WERI-Rb-1 (cell line): ENCODE measurements at regions not wholly inside any gene's neighbourhood (a gene's known extent, or its start where the extent isn't known, plus 50 kb on each side); places are given as distances from the start of the nearest gene placed in this dataset.
A peak's percentile ranks its signal among the peaks of the same experiment; 100 is the strongest.

Source experiments
- DNase-seq: peaks from one replicate; pipeline ENCODE4 v3.0.0-alpha.2; 2020
- H3K27ac ChIP-seq: fragments of 250-450 bp; sonication (Bioruptor Pico); 2 replicates; pipeline ENCODE4 v1.5.1; 2020; ENCODE audit warnings: mild to moderate bottlenecking, moderate library complexity
- H3K27me3 ChIP-seq: fragments of 250-450 bp; sonication (Bioruptor Pico); 2 replicates; pipeline ENCODE4 v1.5.1; 2021; ENCODE audit warnings: mild to moderate bottlenecking, low read depth, moderate library complexity; ENCODE audit not compliant: insufficient read depth, severe bottlenecking
- H3K36me3 ChIP-seq: fragments of 250-450 bp; sonication (Bioruptor Pico); 2 replicates; pipeline ENCODE4 v1.5.1; 2020; ENCODE audit warnings: mild to moderate bottlenecking, moderate library complexity
- H3K4me3 ChIP-seq: 2 replicates; pipeline ENCODE4 v1.5.1; 2011; ENCODE audit warnings: low read depth, mild to moderate bottlenecking, control low read depth, low read length
- H3K9me3 ChIP-seq: fragments of 250-450 bp; sonication (Bioruptor Pico); 2 replicates; pipeline ENCODE4 v1.5.1; 2021; ENCODE audit warnings: mild to moderate bottlenecking, moderate library complexity; ENCODE audit not compliant: severe bottlenecking
- TF ChIP-seq, protein P1 (sequence below): IDR thresholded peaks from 2 replicates; pipeline ENCODE4 v1.5.1; 2011; ENCODE audit warnings: low read depth, mild to moderate bottlenecking, control low read depth, inconsistent platforms, low read length

DNA sequence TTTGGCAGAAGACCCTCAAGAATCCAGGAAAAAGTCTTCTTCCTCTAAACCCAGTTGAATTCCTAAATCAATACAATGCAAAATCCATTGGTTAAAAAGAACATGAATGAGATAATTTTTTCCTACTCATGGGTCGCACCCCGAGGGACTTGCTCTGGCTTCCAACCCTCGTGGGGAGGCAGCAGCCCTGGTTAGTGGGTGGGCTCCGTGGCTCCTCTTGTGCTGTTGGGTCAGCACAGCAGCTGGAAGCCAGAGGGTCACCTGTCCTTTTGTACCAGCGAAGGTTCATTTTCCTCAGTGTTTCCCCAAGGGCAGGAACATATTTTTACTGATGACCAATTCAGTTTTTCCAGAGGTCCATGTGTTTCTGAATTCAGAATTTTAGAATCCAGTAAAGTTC is 120.6 kb upstream of the S1PR3 start:
- H3K4me3 ChIP-seq = no peak overlapping the region
- no peak for DNase-seq
- H3K36me3 ChIP-seq = no peaks in the 10 kb centered on the region
- TF ChIP-seq, protein P1, sequence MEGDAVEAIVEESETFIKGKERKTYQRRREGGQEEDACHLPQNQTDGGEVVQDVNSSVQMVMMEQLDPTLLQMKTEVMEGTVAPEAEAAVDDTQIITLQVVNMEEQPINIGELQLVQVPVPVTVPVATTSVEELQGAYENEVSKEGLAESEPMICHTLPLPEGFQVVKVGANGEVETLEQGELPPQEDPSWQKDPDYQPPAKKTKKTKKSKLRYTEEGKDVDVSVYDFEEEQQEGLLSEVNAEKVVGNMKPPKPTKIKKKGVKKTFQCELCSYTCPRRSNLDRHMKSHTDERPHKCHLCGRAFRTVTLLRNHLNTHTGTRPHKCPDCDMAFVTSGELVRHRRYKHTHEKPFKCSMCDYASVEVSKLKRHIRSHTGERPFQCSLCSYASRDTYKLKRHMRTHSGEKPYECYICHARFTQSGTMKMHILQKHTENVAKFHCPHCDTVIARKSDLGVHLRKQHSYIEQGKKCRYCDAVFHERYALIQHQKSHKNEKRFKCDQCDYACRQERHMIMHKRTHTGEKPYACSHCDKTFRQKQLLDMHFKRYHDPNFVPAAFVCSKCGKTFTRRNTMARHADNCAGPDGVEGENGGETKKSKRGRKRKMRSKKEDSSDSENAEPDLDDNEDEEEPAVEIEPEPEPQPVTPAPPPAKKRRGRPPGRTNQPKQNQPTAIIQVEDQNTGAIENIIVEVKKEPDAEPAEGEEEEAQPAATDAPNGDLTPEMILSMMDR = no peak
- no peaks in the 10 kb centered on the region for H3K27me3 ChIP-seq
- H3K9me3 ChIP-seq = no peaks in the 10 kb centered on the region
- H3K27ac ChIP-seq = no peak overlapping the region

DNA sequence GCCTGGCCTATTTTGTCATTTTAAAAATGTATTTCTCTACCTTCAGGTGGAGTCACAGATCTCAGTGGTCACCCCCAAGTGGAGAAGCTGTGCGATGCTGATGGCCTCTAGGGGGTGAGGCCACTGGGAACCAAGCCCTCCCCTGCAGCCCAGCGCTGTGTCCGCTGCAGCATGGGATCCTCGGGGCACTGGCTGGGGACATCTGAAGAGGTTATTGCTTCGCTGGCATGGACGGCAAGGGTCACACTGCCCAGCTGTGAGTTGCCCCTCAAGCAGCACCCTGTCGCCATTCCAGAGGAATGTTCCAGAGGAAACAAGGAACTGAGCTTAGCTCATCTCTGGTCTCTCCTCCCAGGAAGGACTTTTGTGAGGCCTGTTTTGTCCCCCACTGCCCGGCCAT is 119.6 kb upstream of the S1PR3 start:
- Histone ChIP-seq H3K27me3 (no peaks in the 10 kb centered on the region), H3K9me3 (no peaks in the 10 kb centered on the region), H3K36me3 (no peaks in the 10 kb centered on the region), H3K27ac (no peak overlapping the region), H3K4me3 (no peak overlapping the region)
- TF ChIP-seq, protein P1 = no peak
- no peak for DNase-seq

DNA sequence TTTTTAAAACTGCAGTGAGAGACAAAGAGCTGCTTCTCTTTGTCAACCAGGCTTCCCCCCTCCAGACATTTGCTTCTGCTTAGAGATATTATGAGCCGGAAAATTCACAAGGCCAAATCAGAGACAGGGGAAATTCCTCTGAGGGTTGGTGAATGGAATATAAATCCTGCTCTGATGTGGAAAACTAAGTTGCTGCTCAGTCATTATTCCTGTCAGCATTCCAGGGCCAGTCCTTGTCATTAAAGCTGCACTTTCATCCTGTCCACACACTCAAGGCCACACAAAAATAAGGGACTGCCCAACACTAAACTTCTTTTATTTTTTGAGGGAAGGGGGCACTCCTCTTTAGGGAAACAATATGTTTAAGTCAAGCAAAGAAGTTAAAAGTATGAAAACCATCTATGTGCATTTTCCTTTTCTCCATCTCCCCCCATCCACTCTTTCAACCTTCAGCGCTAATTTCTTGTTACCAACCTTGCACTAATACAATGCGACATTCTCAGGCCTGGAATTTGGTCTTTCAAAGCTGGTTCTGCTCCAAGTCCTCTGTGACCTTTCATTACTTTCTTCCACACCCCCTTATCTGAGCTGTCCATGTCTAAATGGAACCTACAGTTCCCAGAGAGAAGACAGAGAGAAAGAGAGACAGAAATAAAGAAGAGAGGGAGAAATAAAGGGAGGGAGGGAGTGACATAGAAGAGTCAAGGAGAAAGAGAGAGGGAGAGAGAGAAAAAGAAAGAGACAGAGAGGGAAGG is 118.9 kb upstream of the S1PR3 start:
- no peak for DNase-seq
- Histone ChIP-seq H3K27me3 (no peaks in the 10 kb centered on the region), H3K4me3 (no peak overlapping the region), H3K9me3 (no peaks in the 10 kb centered on the region), H3K36me3 (no peaks in the 10 kb centered on the region), H3K27ac (no peak overlapping the region)
- TF ChIP-seq, protein P1 = no peak

DNA sequence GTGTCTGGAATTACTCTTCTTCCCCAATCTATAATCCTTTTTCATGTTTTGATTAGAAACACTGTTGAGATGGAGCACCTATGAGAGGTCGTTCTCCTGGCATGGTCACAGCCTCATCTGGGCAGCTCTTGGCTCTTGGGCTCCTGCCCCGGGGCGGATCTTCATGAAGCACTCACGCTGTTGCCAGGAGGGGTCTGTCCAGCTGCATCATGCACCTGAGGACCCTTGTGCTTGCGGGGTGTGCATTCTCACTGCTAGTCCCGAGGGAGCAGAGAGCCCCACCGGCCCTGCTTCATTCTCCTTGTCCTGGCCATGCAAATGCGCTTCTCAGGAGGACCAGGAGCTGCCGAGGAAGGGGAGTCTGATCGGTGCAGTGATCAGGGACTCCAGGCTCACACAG is 117.6 kb upstream of the S1PR3 start:
- Histone ChIP-seq H3K9me3 (no peaks in the 10 kb centered on the region), H3K27ac (no peak overlapping the region), H3K36me3 (no peaks in the 10 kb centered on the region), H3K27me3 (no peaks in the 10 kb centered on the region), H3K4me3 (no peak overlapping the region)
- no peak for DNase-seq
- TF ChIP-seq, protein P1 = no peak

DNA sequence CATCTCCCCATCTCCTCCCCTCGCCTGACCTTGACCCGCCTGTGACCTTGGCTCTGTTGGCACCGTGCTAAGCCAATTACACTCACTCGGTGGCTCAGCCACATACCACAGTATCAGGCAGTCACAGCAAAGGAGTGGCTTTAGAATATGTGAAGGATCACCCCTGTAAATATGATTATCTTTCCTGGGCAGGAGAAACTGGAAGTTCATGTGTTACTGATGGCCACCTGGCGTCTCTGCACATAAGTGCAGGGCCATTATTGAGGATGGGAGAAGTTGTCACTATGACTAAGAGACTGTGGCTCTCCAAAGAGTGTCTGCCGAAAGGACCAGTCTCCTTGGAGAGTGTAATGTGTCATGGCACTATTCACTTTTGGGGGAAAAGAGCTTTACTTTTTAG is 116.9 kb upstream of the S1PR3 start:
- TF ChIP-seq, protein P1 = 0 out of 2 replicates have a peak, but pooled peaks have one; percentile 9
- H3K4me3 ChIP-seq = no peak overlapping the region
- H3K27me3 ChIP-seq = no peaks in the 10 kb centered on the region
- no peak for DNase-seq
- H3K9me3 ChIP-seq = no peaks in the 10 kb centered on the region
- no peaks in the 10 kb centered on the region for H3K36me3 ChIP-seq
- H3K27ac ChIP-seq = no peak overlapping the region
